GM21825 (cell line): ENCODE measurements at regions not wholly inside any gene's neighbourhood (a gene's known extent, or its start where the extent isn't known, plus 50 kb on each side); places are given as distances from the start of the nearest gene placed in this dataset.

Experiments used
- ATAC-seq: cut with Tn5 transposase; IDR thresholded peaks from one replicate; pipeline ENCODE4 v1.9.1; 2021; ENCODE audit warnings: mild to moderate bottlenecking, moderate library complexity; ENCODE audit not compliant: unreplicated experiment

GRCh38 chr10:89829262-89829886 lies 128.0 kb downstream of the KIF20B start:
- ATAC-seq, result no peak

- no peak for ATAC-seq
Measured at GRCh38 chr10:89829887-89830269, 128.5 kb downstream of the KIF20B start.

- ATAC-seq, result no peak
Measured at GRCh38 chr10:89830624-89831023, 129.2 kb downstream of the KIF20B start.

GRCh38 chr10:89836840-89837164 lies 135.4 kb downstream of the KIF20B start:
- ATAC-seq, result no peak

GRCh38 chr10:89837165-89838043 lies 136.0 kb downstream of the KIF20B start:
- no peak for ATAC-seq

- ATAC-seq, result no peak
Measured at GRCh38 chr10:89838044-89838615, 136.7 kb downstream of the KIF20B start.

- no peak for ATAC-seq
Measured at GRCh38 chr10:89845541-89846280, 144.3 kb downstream of the KIF20B start.

- no peak for ATAC-seq
Measured at GRCh38 chr10:89846281-89846630, 144.9 kb downstream of the KIF20B start.

- no peak for ATAC-seq
Measured at GRCh38 chr10:89846786-89847185, 145.4 kb downstream of the KIF20B start.

GRCh38 chr10:89852872-89853271 lies 151.5 kb downstream of the KIF20B start:
- no peak for ATAC-seq

- ATAC-seq, result no peak
Measured at GRCh38 chr10:89853781-89854191, 152.4 kb downstream of the KIF20B start.

- no peak for ATAC-seq
Measured at GRCh38 chr10:89857431-89858042, 156.1 kb downstream of the KIF20B start.

GRCh38 chr10:89861199-89861573 lies 159.8 kb downstream of the KIF20B start:
- ATAC-seq, result no peak

- peak; percentile 52 for ATAC-seq
Measured at GRCh38 chr10:89861584-89862301, 160.4 kb downstream of the KIF20B start.

- no peak for ATAC-seq
Measured at GRCh38 chr10:89867964-89868363, 166.6 kb downstream of the KIF20B start.

GRCh38 chr10:89869180-89869579 lies 167.8 kb downstream of the KIF20B start:
- ATAC-seq, result no peak

GRCh38 chr10:89869592-89870156 lies 168.3 kb downstream of the KIF20B start:
- ATAC-seq, result no peak

- ATAC-seq, result no peak
Measured at GRCh38 chr10:89870936-89871335, 169.5 kb downstream of the KIF20B start.

GRCh38 chr10:89873055-89873454 lies 171.7 kb downstream of the KIF20B start:
- peak; percentile 83 for ATAC-seq

- ATAC-seq, result no peak
Measured at GRCh38 chr10:89875557-89875956, 174.2 kb downstream of the KIF20B start.
